ENCODE measurements at regions not wholly inside any gene's neighbourhood (a gene's known extent, or its start where the extent isn't known, plus 50 kb on each side); places are given as distances from the start of the nearest gene placed in this dataset.

- no peak for TF ChIP-seq BHLHE40 (IDR thresholded peaks at IDR 0.05; ENCODE audit: borderline replicate concordance)
- no peak for TF ChIP-seq ARNT (IDR thresholded peaks at IDR 0.05)
- TF ChIP-seq NFRKB (IDR thresholded peaks at IDR 0.05) = no peak
- TF ChIP-seq SP1 (IDR thresholded peaks at IDR 0.05) = no peak
- TF ChIP-seq L3MBTL2 (conservative IDR thresholded peaks at IDR 0.05) = no peak
- no peak for TF ChIP-seq PKNOX1 (IDR thresholded peaks at IDR 0.05)
- no peak for TF ChIP-seq FOXA1 (IDR thresholded peaks at IDR 0.05)
- TF ChIP-seq FOXK2 (IDR thresholded peaks at IDR 0.05) = no peak
- TF ChIP-seq LEF1 (IDR thresholded peaks at IDR 0.05; ENCODE audit: borderline replicate concordance) = no peak
- no peak for TF ChIP-seq ELF4 (IDR thresholded peaks at IDR 0.05)
- no peak for TF ChIP-seq FOXM1 (IDR thresholded peaks at IDR 0.05; ENCODE audit: borderline replicate concordance)
- TF ChIP-seq TARDBP (IDR thresholded peaks at IDR 0.05) = no peak
Measured at GRCh38 chr11:38176686-38177322, 1578.8 kb upstream of the RAG2 start.
